ENCODE measurements at regions not wholly inside any gene's neighbourhood (a gene's known extent, or its start where the extent isn't known, plus 50 kb on each side); places are given as distances from the start of the nearest gene placed in this dataset.
"Not testable (repeated sequence)": the region's sequence is repeated elsewhere in the genome, so short reads cannot be mapped to it uniquely, and the experiment has no call there.

- H3K4me3 ChIP-seq: no peak overlapping the region
- in situ Hi-C loops (cut with MboI; ENCODE audit: low sequenced_read_pairs): no loop called here
- no peaks in the 10 kb centered on the region for H3K4me1 ChIP-seq
- peaks cover 25% of the 10 kb centered on the region for H3K27me3 ChIP-seq (ENCODE audit: low read depth)
- no peaks in the 10 kb centered on the region for H3K36me3 ChIP-seq (replicated peaks)
- DNase-seq (ENCODE audit: low spot score in 2 of 2): peak in 1 of 2 experiments; percentile 23
- H3K9me3 ChIP-seq: no peaks in the 10 kb centered on the region
Observed at GRCh38 chr10:100625816-100626215, 90.1 kb downstream of the HIF1AN start.

GRCh38 chr10:100628061-100628460 is 92.3 kb downstream of the HIF1AN start:
- DNase-seq (ENCODE audit: low spot score in 2 of 2): no peak
- Histone ChIP-seq H3K27me3 (ENCODE audit: low read depth) (peaks cover 15% of the 10 kb centered on the region), H3K4me1 (no peaks in the 10 kb centered on the region), H3K36me3 (replicated peaks) (no peaks in the 10 kb centered on the region), H3K4me3 (no peak overlapping the region), H3K9me3 (no peaks in the 10 kb centered on the region)
- in situ Hi-C loops (cut with MboI; ENCODE audit: low sequenced_read_pairs): no loop called here

DNA sequence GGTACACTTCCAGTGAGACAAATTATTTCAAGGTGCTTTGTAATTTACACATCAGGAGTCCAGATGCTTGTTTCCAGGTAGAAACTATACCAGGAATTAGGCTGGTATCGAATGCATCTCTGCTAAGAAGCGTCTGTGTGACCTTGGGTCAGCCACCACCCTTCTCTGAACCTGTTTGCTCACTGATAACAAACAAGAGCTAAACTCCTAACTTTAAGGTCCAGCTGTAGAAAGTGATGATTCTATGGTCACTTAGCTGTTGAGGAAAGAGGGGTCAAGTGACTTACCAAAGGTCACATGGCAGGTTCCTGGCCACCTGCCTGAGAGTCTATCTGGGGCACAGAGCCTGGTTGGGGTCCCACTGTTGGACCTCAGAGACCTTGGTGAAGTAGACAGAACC is 95.4 kb downstream of the HIF1AN start:
- H3K9me3 ChIP-seq: no peaks in the 10 kb centered on the region
- in situ Hi-C loops (cut with MboI; ENCODE audit: low sequenced_read_pairs): no loop called here
- H3K27me3 ChIP-seq (ENCODE audit: low read depth): no peaks in the 10 kb centered on the region; the same call in 1 of the 2 replicates
- H3K36me3 ChIP-seq (replicated peaks): no peaks in the 10 kb centered on the region
- DNase-seq (ENCODE audit: low spot score in 2 of 2): no peak
- H3K4me1 ChIP-seq: no peaks in the 10 kb centered on the region
- no peak overlapping the region for H3K4me3 ChIP-seq

GRCh38 chr10:100632027-100632426 is 96.3 kb downstream of the HIF1AN start:
- Histone ChIP-seq H3K4me1 (no peaks in the 10 kb centered on the region), H3K4me3 (no peak overlapping the region), H3K9me3 (no peaks in the 10 kb centered on the region), H3K36me3 (replicated peaks) (no peaks in the 10 kb centered on the region), H3K27me3 (ENCODE audit: low read depth) (no peaks in the 10 kb centered on the region; the same call in 1 of the 2 replicates)
- in situ Hi-C loops (cut with MboI; ENCODE audit: low sequenced_read_pairs): no loop called here
- no peak for DNase-seq (ENCODE audit: low spot score in 2 of 2)

- in situ Hi-C loops (cut with MboI; ENCODE audit: low sequenced_read_pairs): no loop called here
- no peaks in the 10 kb centered on the region for H3K4me1 ChIP-seq
- H3K4me3 ChIP-seq: no peak overlapping the region
- no peaks in the 10 kb centered on the region for H3K9me3 ChIP-seq
- no peaks in the 10 kb centered on the region for H3K36me3 ChIP-seq (replicated peaks)
- no peak for DNase-seq (ENCODE audit: low spot score in 2 of 2)
- no peaks in the 10 kb centered on the region; the same call in 1 of the 2 replicates for H3K27me3 ChIP-seq (ENCODE audit: low read depth)
Observed at GRCh38 chr10:100634034-100634433, 98.3 kb downstream of the HIF1AN start.

GRCh38 chr10:100636848-100637553 is 101.3 kb downstream of the HIF1AN start:
- in situ Hi-C loops (cut with MboI; ENCODE audit: low sequenced_read_pairs): no loop called here
- Histone ChIP-seq H3K27me3 (ENCODE audit: low read depth) (peaks cover 12% of the 10 kb centered on the region), H3K4me1 (no peaks in the 10 kb centered on the region), H3K4me3 (no peak overlapping the region), H3K9me3 (no peaks in the 10 kb centered on the region), H3K36me3 (replicated peaks) (no peaks in the 10 kb centered on the region)
- DNase-seq (ENCODE audit: low spot score in 2 of 2): no peak

- Histone ChIP-seq H3K27me3 (ENCODE audit: low read depth) (peaks cover 15% of the 10 kb centered on the region), H3K4me1 (no peaks in the 10 kb centered on the region), H3K4me3 (no peak overlapping the region), H3K36me3 (replicated peaks) (no peaks in the 10 kb centered on the region), H3K9me3 (no peaks in the 10 kb centered on the region)
- peak in 1 of 2 experiments; percentile 61 for DNase-seq (ENCODE audit: low spot score in 2 of 2)
- in situ Hi-C loops (cut with MboI; ENCODE audit: low sequenced_read_pairs): no loop called here
Observed at GRCh38 chr10:100637785-100638184, 102.0 kb downstream of the HIF1AN start.

DNA sequence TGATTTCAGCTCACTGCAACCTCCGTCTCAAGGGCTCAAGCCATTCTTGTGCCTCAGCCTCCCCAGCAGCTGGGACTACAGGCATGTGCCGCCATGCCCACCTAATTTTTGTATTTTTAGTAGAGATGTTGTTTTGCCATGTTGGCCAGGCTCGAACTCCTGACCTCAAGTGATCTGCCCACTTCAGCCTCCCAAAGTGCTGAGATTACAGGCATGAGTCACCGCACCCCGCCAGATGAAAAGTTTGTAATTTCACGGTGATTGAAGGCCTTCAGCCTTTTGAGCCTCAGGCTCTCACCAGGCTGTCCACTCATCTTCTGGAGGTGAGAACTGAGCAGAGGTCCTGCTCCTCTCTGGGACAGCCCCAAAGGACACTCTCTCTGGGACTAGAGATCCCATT is 103.2 kb downstream of the HIF1AN start:
- H3K4me3 ChIP-seq; DNase-seq (ENCODE audit: low spot score in 2 of 2); H3K4me1 ChIP-seq; in situ Hi-C loops (cut with MboI; ENCODE audit: low sequenced_read_pairs); H3K9me3 ChIP-seq; H3K36me3 ChIP-seq (replicated peaks): not testable (repeated sequence)
- H3K27me3 ChIP-seq (ENCODE audit: low read depth): peaks cover 19% of the 10 kb centered on the region

DNA sequence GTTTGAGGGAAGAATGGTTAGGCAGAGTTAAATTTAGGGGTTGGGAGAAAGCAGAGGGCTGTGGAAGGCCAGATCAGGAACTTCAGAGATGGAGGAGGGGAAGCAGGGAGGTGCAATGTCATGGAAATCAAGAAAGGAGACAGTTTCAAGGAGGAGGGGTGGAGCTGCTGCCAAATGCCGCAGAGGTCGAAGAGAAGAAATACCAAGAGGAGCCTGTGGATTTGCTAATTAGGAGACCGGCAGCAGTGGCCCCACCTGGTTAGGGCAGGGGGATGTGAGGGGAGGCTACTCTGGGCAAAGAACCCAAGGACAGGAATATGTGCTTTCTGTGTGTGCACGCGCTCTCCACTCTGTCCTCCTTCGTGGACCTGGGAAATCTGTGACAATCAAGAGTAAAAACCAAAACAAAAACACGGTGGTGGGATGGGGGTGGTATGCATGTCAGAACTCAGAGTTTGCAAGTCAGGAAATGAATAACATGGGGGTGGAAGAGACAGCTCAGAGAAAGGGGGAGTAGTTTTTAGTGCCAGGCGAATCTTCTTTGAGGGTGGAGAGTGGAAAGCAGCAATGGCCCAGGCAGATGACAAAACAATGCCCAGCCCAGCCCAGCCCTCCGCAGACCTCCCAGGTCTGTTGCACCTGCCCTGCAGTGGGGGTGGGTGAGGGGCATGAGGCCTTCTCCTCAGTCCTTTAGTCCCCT is 102.9 kb upstream of the PAX2 start:
- peaks cover 45% of the 10 kb centered on the region for H3K27me3 ChIP-seq (ENCODE audit: low read depth)

GRCh38 chr10:100645091-100645490 is 100.3 kb upstream of the PAX2 start:
- Histone ChIP-seq H3K4me3 (no peak overlapping the region), H3K36me3 (replicated peaks) (no peaks in the 10 kb centered on the region), H3K4me1 (no peaks in the 10 kb centered on the region), H3K27me3 (ENCODE audit: low read depth) (peaks cover 51% of the 10 kb centered on the region), H3K9me3 (no peaks in the 10 kb centered on the region)
- in situ Hi-C loops (cut with MboI; ENCODE audit: low sequenced_read_pairs): no loop called here
- DNase-seq (ENCODE audit: low spot score in 2 of 2): no peak

More for the DNA sequence above, 102.9 kb upstream of the PAX2 start:
- Histone ChIP-seq H3K36me3 (replicated peaks) (no peaks in the 10 kb centered on the region), H3K4me3 (no peak overlapping the region), H3K4me1 (no peaks in the 10 kb centered on the region), H3K9me3 (no peaks in the 10 kb centered on the region)
- in situ Hi-C loops (cut with MboI; ENCODE audit: low sequenced_read_pairs): no loop called here
- no peak for DNase-seq (ENCODE audit: low spot score in 2 of 2)

DNA sequence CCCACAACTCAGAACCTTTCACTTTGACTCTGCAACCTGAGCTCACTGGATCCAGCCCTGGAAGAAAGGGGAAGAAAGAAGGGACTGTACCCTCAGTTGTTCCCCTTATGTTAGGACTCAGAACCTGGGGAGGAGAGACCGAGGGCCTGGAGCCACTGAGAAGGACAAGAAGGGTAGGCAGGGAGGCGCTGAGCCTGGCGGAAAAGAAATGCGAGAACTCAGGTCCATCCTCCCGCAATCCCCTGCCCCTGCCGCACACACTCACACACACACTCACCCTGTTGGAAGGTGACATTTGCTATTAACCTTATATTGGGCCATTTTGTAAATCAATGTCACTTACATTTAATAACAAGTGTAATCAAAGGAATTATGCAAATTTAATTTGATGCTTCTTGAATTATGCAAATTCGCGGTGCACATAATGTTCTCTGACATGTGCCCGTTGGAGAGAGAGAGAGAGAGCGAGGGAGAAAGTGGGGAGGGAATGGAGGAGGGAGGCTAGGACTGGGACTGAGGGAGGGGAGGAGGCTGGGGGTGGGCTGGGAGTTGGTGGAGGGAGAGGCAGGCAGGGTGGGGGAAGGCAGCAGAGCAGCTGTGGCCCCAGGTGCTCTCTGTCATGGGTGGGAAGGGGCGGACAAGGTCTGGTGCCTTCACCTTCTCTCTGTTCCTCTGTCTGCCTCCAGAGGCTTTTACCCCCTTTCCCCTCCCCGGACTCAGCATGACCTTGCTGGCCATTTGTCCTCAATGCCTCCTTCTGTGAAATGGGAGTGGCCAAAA is 99.6 kb upstream of the PAX2 start:
- H3K4me1 ChIP-seq: no peaks in the 10 kb centered on the region
- in situ Hi-C loops (cut with MboI; ENCODE audit: low sequenced_read_pairs): no loop called here
- H3K9me3 ChIP-seq: no peaks in the 10 kb centered on the region
- peaks cover 55% of the 10 kb centered on the region for H3K27me3 ChIP-seq (ENCODE audit: low read depth)
- H3K36me3 ChIP-seq (replicated peaks): no peaks in the 10 kb centered on the region
- no peak overlapping the region for H3K4me3 ChIP-seq
- no peak for DNase-seq (ENCODE audit: low spot score in 2 of 2)

- H3K9me3 ChIP-seq: no peaks in the 10 kb centered on the region
- DNase-seq (ENCODE audit: low spot score in 2 of 2): no peak
- in situ Hi-C loops (cut with MboI; ENCODE audit: low sequenced_read_pairs): no loop called here
- peaks cover 43% of the 10 kb centered on the region for H3K27me3 ChIP-seq (ENCODE audit: low read depth)
- H3K4me1 ChIP-seq: no peaks in the 10 kb centered on the region
- H3K4me3 ChIP-seq: no peak overlapping the region
- no peaks in the 10 kb centered on the region for H3K36me3 ChIP-seq (replicated peaks)
Observed at GRCh38 chr10:100647928-100648327, 97.5 kb upstream of the PAX2 start.

GRCh38 chr10:100650693-100651092 is 94.7 kb upstream of the PAX2 start:
- peaks cover 9% of the 10 kb centered on the region for H3K4me1 ChIP-seq
- in situ Hi-C loops (cut with MboI; ENCODE audit: low sequenced_read_pairs): no loop called here
- no peak for DNase-seq (ENCODE audit: low spot score in 2 of 2)
- no peaks in the 10 kb centered on the region for H3K36me3 ChIP-seq (replicated peaks)
- H3K27me3 ChIP-seq (ENCODE audit: low read depth): peaks cover 43% of the 10 kb centered on the region
- H3K9me3 ChIP-seq: no peaks in the 10 kb centered on the region
- H3K4me3 ChIP-seq: no peak overlapping the region

- DNase-seq (ENCODE audit: low spot score in 2 of 2); H3K36me3 ChIP-seq (replicated peaks); H3K9me3 ChIP-seq; H3K4me3 ChIP-seq; in situ Hi-C loops (cut with MboI; ENCODE audit: low sequenced_read_pairs): not testable (repeated sequence)
- H3K4me1 ChIP-seq: peaks cover 13% of the 10 kb centered on the region
- peaks cover 42% of the 10 kb centered on the region for H3K27me3 ChIP-seq (ENCODE audit: low read depth)
Observed at GRCh38 chr10:100651099-100651498, 94.3 kb upstream of the PAX2 start.
